HG02938 (cell line): ENCODE measurements at regions not wholly inside any gene's neighbourhood (a gene's known extent, or its start where the extent isn't known, plus 50 kb on each side); places are given as distances from the start of the nearest gene placed in this dataset.
"Not testable (repeated sequence)": the region's sequence is repeated elsewhere in the genome, so short reads cannot be mapped to it uniquely, and the experiment has no call there.

Experiments
- ATAC-seq: cut with Tn5 transposase; IDR thresholded peaks from one replicate; pipeline ENCODE4 v1.9.1; 2021; ENCODE audit warnings: mild to moderate bottlenecking, moderate library complexity; ENCODE audit not compliant: unreplicated experiment

- no peak for ATAC-seq
These were observed 211.6 kb downstream of the CENPC start for GRCh38 chr4:67333664-67334063.

GRCh38 chr4:67332627-67333026, 212.7 kb downstream of the CENPC start:
- peak; percentile 95 for ATAC-seq

GRCh38 chr4:67328393-67328792, 216.9 kb downstream of the CENPC start:
- no peak for ATAC-seq

GRCh38 chr4:67328018-67328278, 217.4 kb downstream of the CENPC start:
- no peak for ATAC-seq

- ATAC-seq: peak; percentile 96
These were observed 217.9 kb downstream of the CENPC start for GRCh38 chr4:67327245-67328017.

- ATAC-seq: no peak
These were observed 219.5 kb downstream of the CENPC start for GRCh38 chr4:67325791-67326190.

GRCh38 chr4:67320645-67321044, 224.7 kb downstream of the CENPC start:
- ATAC-seq: no peak

GRCh38 chr4:67319607-67320006, 225.7 kb downstream of the CENPC start:
- not testable (repeated sequence) for ATAC-seq

GRCh38 chr4:67300497-67301185, 244.7 kb downstream of the CENPC start:
- ATAC-seq: not testable (repeated sequence)

GRCh38 chr4:67292636-67293035, 252.7 kb downstream of the CENPC start:
- no peak for ATAC-seq

GRCh38 chr4:67292045-67292444, 253.3 kb downstream of the CENPC start:
- no peak for ATAC-seq

GRCh38 chr4:67291644-67292043, 253.7 kb downstream of the CENPC start:
- no peak for ATAC-seq

- peak; percentile 71 for ATAC-seq
These were observed 256.3 kb downstream of the CENPC start for GRCh38 chr4:67288964-67289363.

GRCh38 chr4:67286724-67287123, 258.6 kb downstream of the CENPC start:
- ATAC-seq: no peak

GRCh38 chr4:67282749-67283148, 262.6 kb downstream of the CENPC start:
- no peak for ATAC-seq

- no peak for ATAC-seq
These were observed 270.0 kb downstream of the CENPC start for GRCh38 chr4:67275179-67275750.

- ATAC-seq: not testable (repeated sequence)
These were observed 270.6 kb downstream of the CENPC start for GRCh38 chr4:67274671-67275070.

- ATAC-seq: no peak
These were observed 271.6 kb downstream of the CENPC start for GRCh38 chr4:67273666-67274065.

GRCh38 chr4:67261971-67262370, 283.3 kb downstream of the CENPC start:
- no peak for ATAC-seq

GRCh38 chr4:67256388-67257043, 288.8 kb downstream of the CENPC start:
- no peak for ATAC-seq

GRCh38 chr4:67250131-67250896, 295.0 kb downstream of the CENPC start:
- ATAC-seq: no peak
